Suprapubic skin (tissue), 4 donors: ENCODE measurements at regions not wholly inside any gene's neighbourhood (a gene's known extent, or its start where the extent isn't known, plus 50 kb on each side); places are given as distances from the start of the nearest gene placed in this dataset.

Experiments used
- DNase-seq, 2 donors: peaks; one replicate each; pipeline ENCODE4 v3.0.0-alpha.2; 2019; ENCODE audit warnings: low spot score in 2 of 2
- H3K27ac ChIP-seq: fragments of 200-600 bp; sonication (generic); one replicate; pipeline ENCODE4 v1.5.1; 2019
- H3K27me3 ChIP-seq: fragments of 200-600 bp; sonication (generic); one replicate; pipeline ENCODE4 v1.5.1; 2019
- H3K36me3 ChIP-seq: fragments of 200-600 bp; sonication (generic); one replicate; pipeline ENCODE4 v1.5.1; 2019
- H3K4me1 ChIP-seq: fragments of 200-600 bp; sonication (generic); one replicate; pipeline ENCODE4 v1.5.1; 2019
- H3K4me3 ChIP-seq: fragments of 200-600 bp; sonication (generic); one replicate; pipeline ENCODE4 v1.5.1; 2019; ENCODE audit warnings: mild to moderate bottlenecking
- H3K9me3 ChIP-seq: fragments of 200-600 bp; sonication (generic); one replicate; pipeline ENCODE4 v1.5.1; 2019
- CTCF ChIP-seq, 2 donors: fragments of 200-600 bp in 1 of 2; fragments of 450-650 bp in 1 of 2; sonication (generic) in 1 of 2; IDR thresholded peaks; one replicate each; pipeline ENCODE4 v1.5.1; 2016 to 2019; ENCODE audit warnings: antibody characterized with exemption in 2 of 2, mild to moderate bottlenecking in 1 of 2, moderate library complexity in 1 of 2
- EP300 ChIP-seq: sonication (generic); formaldehyde crosslinking; IDR thresholded peaks from one replicate; pipeline ENCODE4 v1.6.1; 2017; ENCODE audit warnings: antibody characterized with exemption
- POLR2A ChIP-seq, 2 donors: fragments of 450-650 bp; IDR thresholded peaks; one replicate each; pipeline ENCODE4 v1.6.1; 2017; ENCODE audit warnings: antibody characterized with exemption in 2 of 2, mild to moderate bottlenecking in 2 of 2, moderate library complexity in 2 of 2
- POLR2AphosphoS5 ChIP-seq, 3 donors: sonication (generic); formaldehyde crosslinking; IDR thresholded peaks; one replicate each; pipeline ENCODE4 v1.6.1; 2017; ENCODE audit warnings: antibody characterized with exemption in 3 of 3
- WGBS: methylation state at CpG from one replicate; pipeline ENCODE4 v1.1.5; 2018; 5-methylcytosine and 5-hydroxymethylcytosine counted together

DNA sequence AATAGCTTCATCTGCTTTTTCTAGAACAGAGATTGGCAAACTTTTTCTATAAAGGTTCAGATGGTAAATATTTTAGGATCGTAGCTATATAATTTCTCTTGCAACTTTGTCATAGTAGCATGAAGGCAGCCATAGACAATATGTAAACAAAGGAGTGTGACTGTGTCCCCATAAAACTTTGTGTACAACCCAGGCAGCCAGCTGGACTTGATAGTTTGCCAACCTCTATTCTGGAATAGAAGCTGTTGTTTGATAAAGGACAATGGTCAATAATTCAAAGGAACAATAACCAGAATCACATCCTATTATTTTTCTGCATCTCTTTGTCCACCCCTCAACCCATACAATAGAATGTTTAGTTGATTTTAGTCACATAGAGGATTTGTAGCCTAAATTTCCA lies 286.7 kb downstream of the LMX1A start:
- Histone ChIP-seq H3K4me1 (no peaks in the 10 kb centered on the region), H3K27ac (no peak overlapping the region), H3K4me3 (no peak overlapping the region), H3K9me3 (no peaks in the 10 kb centered on the region), H3K36me3 (no peaks in the 10 kb centered on the region), H3K27me3 (no peaks in the 10 kb centered on the region)
- TF ChIP-seq POLR2AphosphoS5 (IDR thresholded peaks at IDR 0.05) (no peak), EP300 (no peak), CTCF (IDR thresholded peaks at IDR 0.05) (no peak), POLR2A (IDR thresholded peaks at IDR 0.05) (no peak)
- WGBS: 82% methylated on average over 1 of the region's 1 CpG
- no peak for DNase-seq

DNA sequence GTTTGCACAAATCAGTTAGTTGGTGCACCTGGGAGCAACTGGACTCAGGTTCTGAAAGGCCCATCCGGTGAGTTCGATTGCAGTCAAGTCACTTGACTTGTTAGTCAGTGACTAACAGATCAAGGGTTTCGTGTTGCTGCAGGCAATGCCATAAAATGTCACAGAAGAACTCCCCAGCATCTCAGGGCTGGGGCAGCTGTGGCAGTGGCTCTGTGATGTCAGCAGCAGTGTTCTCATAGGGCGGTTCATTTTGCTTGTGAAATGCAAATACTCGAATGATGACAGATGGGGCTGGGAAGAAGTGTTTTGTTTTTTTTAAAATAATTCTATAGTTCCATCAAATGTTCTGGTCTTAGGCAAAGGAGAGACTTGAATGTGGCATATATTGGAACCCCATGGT lies 287.8 kb downstream of the LMX1A start:
- H3K27me3 ChIP-seq: no peaks in the 10 kb centered on the region
- H3K9me3 ChIP-seq: no peaks in the 10 kb centered on the region
- no peak overlapping the region for H3K4me3 ChIP-seq
- peaks cover 3% of the 10 kb centered on the region for H3K4me1 ChIP-seq
- TF ChIP-seq CTCF (IDR thresholded peaks at IDR 0.05) (no peak), EP300 (no peak)
- WGBS: 70% methylated on average over 5 of the region's 5 CpGs
- no peak for DNase-seq
- H3K27ac ChIP-seq: no peak overlapping the region
- no peaks in the 10 kb centered on the region for H3K36me3 ChIP-seq

DNA sequence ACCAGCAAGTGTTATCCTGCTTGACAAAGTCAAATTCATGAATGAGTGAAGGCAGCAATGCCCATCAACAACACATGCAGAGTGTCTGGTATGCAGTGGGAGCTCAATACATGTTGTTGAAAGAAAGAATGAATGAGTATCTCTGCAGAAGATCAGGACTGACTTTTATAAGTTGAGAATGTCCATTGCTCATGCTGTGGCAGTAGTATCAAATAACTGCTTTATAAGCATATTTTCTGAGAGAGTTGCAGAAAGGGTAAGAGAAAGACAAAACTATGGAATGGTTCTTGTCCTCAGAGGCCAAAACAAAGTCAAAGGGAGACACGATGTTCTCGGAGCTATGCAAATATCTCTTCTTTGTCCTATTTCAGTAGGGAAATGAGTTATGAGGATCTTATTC lies 288.7 kb downstream of the LMX1A start:
- WGBS: 86% methylated on average over 2 of the region's 2 CpGs
- no peak overlapping the region for H3K27ac ChIP-seq
- no peaks in the 10 kb centered on the region for H3K9me3 ChIP-seq
- peaks cover 10% of the 10 kb centered on the region for H3K4me1 ChIP-seq
- TF ChIP-seq POLR2AphosphoS5 (IDR thresholded peaks at IDR 0.05) (no peak), CTCF (IDR thresholded peaks at IDR 0.05) (no peak), EP300 (no peak), POLR2A (IDR thresholded peaks at IDR 0.05) (no peak)
- H3K4me3 ChIP-seq: no peak overlapping the region
- no peaks in the 10 kb centered on the region for H3K36me3 ChIP-seq
- DNase-seq: no peak
- no peaks in the 10 kb centered on the region for H3K27me3 ChIP-seq

DNA sequence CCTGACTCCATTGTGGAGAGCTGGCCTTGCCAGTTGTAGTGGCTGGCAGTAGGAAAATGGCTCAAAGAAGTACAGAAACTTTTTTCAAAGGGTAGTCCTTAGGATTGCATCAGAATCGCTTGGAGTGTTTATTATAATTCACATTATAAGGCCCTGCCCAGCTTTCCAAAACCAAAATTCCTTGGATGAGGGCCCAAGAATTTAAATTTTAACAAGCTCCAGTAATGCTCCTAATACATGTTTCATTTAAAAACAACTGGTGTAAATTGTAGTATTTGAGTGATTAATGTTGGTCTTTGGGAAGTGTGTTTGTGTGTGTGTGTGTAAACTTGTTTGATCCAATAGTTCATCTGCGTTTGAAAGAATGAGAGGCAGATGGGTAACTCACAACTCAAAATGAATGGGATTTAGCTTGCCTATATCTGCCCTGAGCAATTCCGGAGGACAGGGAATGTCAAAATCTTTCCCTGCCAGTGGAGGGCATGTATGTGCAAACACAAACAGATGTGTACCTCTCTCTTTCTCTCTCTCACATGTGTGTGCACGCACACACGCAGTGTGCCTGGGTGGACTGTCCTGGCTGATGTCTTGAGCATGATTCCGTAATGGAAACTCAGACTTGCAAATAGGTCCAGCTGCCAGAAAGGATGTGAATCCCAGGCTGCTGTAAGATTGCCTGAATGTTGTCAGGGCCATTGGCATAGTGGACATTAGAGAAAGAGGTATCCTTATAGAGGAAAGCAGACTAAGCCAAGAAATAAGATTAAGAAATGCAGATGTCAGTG lies 293.1 kb downstream of the LMX1A start:
- Histone ChIP-seq H3K27ac (no peak overlapping the region), H3K27me3 (no peaks in the 10 kb centered on the region), H3K9me3 (no peaks in the 10 kb centered on the region), H3K4me1 (peaks cover 13% of the 10 kb centered on the region), H3K36me3 (no peaks in the 10 kb centered on the region), H3K4me3 (no peak overlapping the region)
- no peak for TF ChIP-seq POLR2AphosphoS5 (IDR thresholded peaks at IDR 0.05)
- no peak for TF ChIP-seq POLR2A (IDR thresholded peaks at IDR 0.05)
- TF ChIP-seq EP300: no peak
- TF ChIP-seq CTCF (IDR thresholded peaks at IDR 0.05): no peak
- WGBS: 20% methylated on average over 6 of the region's 6 CpGs
- DNase-seq: no peak

GRCh38 chr1:165062346-165062745 lies 294.2 kb downstream of the LMX1A start:
- Histone ChIP-seq H3K36me3 (no peaks in the 10 kb centered on the region), H3K4me1 (peaks cover 13% of the 10 kb centered on the region), H3K27me3 (no peaks in the 10 kb centered on the region), H3K4me3 (no peak overlapping the region), H3K27ac (no peak overlapping the region), H3K9me3 (no peaks in the 10 kb centered on the region)
- no peak for DNase-seq
- TF ChIP-seq CTCF (IDR thresholded peaks at IDR 0.05) (no peak), EP300 (no peak), POLR2AphosphoS5 (IDR thresholded peaks at IDR 0.05) (no peak), POLR2A (IDR thresholded peaks at IDR 0.05) (no peak)
- 65% methylated on average over 4 of the region's 4 CpGs for WGBS
